HG02973 (cell line): ENCODE measurements at regions not wholly inside any gene's neighbourhood (a gene's known extent, or its start where the extent isn't known, plus 50 kb on each side); places are given as distances from the start of the nearest gene placed in this dataset.
A peak's percentile ranks its signal among the peaks of the same experiment; 100 is the strongest.
"Not testable (repeated sequence)": the region's sequence is repeated elsewhere in the genome, so short reads cannot be mapped to it uniquely, and the experiment has no call there.

ENCODE experiments used
- ATAC-seq: cut with Tn5 transposase; IDR thresholded peaks from one replicate; pipeline ENCODE4 v1.9.1; 2021; ENCODE audit warnings: moderate library complexity; ENCODE audit not compliant: unreplicated experiment

DNA sequence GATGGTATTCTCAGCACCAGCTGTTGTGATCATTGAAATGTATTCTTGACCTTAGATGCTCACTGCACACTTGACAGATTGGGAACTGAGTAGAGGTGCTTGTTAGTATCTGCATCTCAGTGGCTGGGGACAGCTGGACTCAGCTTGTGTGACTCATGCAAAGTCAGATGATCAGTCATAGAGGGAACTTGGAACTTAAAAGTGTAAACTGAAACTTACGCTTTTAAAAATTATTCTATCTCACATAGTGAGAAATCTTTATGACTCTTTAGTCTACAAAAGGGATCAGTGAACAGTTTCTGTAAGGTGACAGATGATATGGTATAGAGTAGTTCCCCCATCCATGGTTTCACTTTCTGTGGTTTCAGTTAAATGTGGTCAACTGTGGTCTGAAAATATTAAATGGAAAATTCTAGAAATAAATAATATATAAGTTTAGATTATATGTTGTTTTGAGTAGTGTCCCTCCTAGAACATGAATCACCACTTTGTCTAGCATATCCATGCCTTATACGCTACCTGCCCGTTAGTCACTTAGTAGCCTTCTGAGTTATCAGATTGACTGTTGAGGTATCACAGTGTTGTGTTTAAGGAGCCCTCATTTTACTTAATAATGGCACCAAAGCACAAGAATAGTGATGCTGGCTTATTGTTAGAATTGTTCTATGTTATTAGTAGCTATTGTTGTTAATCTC, 135.6 kb upstream of the ZNF658 start:
- ATAC-seq: peak; percentile 99

DNA sequence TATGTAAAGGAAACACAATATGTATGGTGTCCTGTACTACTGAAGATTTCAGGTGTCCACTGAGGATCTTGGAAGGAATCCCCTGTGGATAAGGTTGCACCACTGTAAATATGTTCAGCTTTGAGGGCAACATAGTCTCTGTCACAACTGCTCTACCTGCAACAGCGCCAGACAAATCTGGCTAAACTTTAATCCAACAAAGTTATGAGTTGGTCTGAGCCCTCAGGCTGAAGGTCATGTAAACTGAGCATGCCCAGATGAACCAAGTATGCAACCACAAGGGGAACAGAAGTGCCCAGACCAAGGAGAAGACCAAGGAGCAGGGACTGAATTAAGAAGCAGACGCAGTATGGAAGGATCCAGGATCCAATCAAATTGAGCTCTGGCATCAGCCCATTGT, 135.0 kb upstream of the ZNF658 start:
- ATAC-seq: not testable (repeated sequence)

GRCh38 chr9:66771504-66771903, 129.0 kb upstream of the ZNF658 start:
- not testable (repeated sequence) for ATAC-seq

- ATAC-seq: not testable (repeated sequence)
Observed at GRCh38 chr9:66774618-66775017, 125.9 kb upstream of the ZNF658 start.

DNA sequence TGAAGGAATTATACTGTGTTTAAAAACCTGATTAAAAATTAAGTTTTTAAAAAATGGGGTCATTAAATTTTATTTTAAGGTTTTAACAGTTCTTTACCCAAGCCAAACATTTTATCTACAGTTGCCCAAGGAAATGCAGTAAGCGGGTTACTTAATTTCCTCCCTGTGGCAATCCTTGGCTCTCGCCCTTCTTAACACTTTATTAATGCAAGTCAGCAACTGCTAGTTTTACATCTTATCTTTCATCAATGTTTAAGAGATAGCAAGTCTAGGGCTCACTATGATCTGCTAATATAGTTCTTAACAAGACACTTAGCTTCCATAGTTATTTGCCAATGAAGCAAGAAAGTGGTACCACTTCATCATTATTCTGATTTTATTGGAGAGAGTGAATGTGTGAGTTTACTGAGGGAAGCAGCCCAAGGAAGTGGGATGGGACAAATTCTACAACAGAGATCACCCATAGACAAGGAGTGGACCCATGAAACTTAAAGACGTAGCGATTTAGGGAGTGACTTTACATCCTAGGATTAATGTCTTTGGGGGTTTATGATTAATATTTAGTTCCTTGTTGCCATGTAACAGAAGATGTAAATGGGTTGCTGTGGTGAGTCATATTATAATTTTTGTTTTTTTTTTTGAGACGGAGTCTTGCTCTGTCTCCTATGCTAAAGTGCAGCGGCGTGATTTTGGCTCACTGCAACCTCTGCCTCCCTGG, 120.4 kb upstream of the ZNF658 start:
- ATAC-seq: not testable (repeated sequence)

- ATAC-seq: not testable (repeated sequence)
Observed at GRCh38 chr9:66781240-66781639, 119.3 kb upstream of the ZNF658 start.

DNA sequence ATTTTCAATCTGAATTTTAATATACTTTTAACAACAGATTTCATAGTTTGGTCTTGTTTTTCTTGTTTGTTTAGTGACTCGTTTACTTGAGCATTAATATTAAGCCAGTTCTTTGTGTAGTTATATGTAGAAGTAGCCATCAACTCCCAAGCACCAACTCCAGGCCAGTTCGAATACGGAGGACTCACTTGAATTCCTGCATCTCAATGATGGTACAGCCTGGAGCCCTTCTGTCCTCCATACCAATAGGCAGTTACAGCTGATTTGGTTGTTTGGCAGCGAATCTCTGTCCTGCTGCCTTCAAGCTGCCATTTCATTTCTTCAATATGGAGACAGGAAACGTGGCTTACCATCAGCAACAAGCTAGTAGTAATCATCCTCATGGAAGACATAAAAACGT, 118.5 kb upstream of the ZNF658 start:
- not testable (repeated sequence) for ATAC-seq

GRCh38 chr9:66785603-66786002, 114.9 kb upstream of the ZNF658 start:
- ATAC-seq: not testable (repeated sequence)

- not testable (repeated sequence) for ATAC-seq
Observed at GRCh38 chr9:66791092-66791750, 109.3 kb upstream of the ZNF658 start.

- not testable (repeated sequence) for ATAC-seq
Observed at GRCh38 chr9:66794769-66795168, 105.8 kb upstream of the ZNF658 start.

DNA sequence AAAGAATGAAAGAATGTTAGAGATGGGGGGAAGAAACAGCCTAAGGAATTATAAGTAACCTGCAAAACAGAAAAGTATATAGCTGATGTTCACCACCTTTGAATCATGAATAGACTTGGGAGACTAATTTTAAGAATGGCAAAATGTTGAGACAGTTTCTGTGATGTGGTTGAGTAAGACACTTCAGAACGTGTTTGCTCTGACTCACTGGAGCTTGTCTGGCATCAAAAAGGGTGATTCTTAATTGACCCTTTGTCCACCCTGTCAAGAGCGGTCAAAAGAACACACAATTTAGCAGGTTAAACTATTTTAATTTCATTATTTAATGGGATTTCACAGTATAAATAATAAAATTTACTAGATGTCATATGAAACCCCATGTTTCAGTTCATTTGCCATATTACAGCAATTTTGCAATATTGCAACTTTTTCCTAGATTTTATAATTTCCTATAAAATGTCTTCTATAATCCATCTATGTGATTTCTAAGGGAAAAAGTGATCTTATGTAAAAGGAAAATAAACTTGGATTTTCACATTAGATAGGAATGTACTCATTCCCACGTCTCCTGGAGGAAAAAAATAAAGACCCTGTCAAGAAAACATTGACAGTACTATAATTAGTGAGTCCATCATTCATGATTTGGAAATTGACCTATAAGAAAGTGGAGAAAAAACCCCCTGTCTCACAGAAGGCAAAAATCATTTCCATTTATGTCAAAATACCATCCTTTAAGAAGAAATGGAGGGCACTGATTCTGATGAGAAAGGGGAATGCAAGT, 104.6 kb upstream of the ZNF658 start:
- not testable (repeated sequence) for ATAC-seq

DNA sequence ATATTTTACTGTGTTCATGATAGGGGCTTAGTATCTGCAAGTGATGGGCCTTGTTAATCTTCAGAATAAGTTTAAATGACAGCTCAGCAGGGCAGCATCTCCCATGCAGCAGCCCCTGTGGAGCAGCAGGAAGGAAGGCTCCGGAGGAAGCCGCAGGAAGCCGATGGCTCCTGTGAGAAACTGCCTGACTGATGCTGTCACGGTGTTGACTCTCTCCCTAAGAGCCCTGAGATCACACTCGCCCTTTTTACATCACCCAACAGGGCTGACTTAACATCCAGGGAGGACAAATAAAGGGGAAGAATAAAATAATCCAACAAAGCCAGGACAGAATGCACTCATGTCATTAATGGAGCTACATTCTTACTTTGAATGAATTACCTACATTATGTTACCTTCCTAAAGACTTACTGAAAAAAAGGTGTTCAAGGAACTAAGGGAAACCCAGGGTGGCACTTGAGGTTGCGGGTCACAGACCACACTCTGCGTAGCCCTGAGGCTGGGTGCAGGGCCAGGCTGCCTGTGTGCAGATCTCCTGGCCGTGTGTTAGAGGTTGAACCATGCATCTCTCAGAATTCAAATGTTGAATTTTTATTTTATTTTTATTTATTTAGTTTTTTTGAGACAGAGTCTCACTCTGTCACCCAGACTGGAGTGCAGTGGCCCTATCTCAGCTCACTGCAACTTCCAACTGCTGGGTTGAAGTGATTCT, 102.5 kb upstream of the ZNF658 start:
- not testable (repeated sequence) for ATAC-seq

DNA sequence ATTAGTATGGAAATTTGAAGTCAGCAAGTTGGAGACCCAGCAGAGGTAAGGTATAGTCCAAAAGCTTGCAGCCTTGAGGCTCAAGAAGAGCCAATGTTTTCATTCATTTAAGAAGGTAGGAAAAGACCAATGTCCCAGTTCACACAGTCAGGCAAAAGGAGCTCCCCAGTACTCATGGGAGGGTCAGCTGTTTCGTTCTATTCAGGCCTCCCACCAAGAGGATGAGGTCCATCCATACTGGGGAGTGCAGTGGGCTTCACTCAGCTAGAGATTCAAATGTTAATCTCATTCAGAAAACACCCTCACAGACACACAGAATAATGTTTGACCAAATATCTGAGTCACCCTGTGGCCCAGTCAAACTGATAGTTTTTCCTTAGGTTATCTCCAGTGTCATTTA, 96.9 kb upstream of the ZNF658 start:
- ATAC-seq: not testable (repeated sequence)

GRCh38 chr9:66810247-66810646, 90.3 kb upstream of the ZNF658 start:
- ATAC-seq: not testable (repeated sequence)

DNA sequence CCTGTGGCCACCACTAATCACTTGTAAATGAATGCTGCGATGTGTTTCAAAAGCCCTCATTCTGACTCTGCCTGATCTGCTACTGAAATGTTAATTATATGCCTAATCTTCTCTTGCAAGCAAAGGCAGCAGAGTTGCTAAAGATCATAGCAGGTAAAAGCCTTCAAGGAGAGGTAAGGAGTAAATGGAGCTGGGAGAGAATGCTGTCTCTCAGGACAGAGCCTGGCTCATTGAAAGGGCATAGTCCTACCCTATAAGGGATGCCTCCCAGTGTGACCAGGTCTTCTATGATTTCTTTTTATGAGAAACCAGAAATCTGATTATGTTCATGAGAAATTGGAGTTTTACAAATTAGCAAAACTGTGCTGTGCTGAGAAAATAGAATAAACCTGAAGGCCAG, 88.2 kb upstream of the ZNF658 start:
- ATAC-seq: not testable (repeated sequence)

DNA sequence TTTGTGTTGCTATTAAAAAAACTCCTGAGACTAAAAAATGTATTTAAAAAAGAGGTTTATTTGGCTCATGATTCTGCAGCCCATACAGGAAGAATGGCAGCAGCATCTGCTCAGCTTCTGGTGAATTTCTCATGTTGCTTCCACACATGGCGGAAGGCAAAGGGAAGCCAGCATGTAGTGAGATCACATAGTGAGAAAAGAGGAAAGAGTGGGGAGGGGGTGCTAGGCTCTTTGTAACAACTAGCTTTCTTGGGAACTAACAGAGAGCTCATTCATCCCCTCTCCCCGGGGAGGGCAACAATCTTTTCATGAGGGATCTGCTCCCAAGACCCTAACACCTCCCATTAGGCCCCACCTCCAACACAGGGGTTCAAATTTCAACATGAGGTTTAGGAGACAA, 87.6 kb upstream of the ZNF658 start:
- not testable (repeated sequence) for ATAC-seq

GRCh38 chr9:66814038-66814437, 86.5 kb upstream of the ZNF658 start:
- ATAC-seq: not testable (repeated sequence)

DNA sequence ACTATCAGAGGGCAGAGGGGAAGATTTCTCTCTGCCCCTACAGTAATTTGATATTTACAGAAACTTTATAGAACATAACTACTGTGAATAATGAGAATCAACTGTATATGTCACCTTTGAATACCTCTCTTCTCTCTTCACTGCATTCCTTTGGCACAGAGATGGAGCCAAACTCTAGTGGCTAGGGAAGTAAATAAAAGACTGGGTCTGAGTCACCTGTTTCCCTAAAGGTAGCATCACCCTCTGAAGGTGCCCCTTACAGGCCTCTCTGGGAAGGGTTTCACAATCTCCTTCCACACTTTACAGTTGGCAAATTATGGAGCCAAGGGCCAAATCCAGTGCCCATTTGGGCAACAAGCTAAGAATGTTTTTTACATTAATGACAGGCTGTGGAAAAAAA, 81.0 kb upstream of the ZNF658 start:
- not testable (repeated sequence) for ATAC-seq

GRCh38 chr9:66820014-66820660, 80.4 kb upstream of the ZNF658 start:
- ATAC-seq: not testable (repeated sequence)

DNA sequence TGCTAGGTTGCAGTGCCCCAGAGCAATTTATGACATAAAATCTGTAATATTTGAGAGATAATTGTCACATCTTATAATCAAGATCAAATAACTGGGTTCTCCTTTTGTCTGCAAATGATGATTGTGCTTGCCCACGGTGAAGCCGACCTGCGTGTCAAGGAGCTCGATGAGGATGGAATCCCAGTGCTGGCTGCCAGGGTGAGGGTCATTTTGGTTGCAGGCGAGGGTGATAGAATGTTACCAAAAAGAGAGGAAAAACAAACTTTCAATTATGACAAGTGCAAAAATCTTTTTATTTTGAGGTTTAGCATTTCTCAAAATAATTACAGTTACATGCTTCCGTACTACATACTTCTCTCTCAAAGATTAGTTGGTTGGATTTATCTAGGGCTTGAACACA, 76.4 kb upstream of the ZNF658 start:
- ATAC-seq: not testable (repeated sequence)
